HG02884 (cell line): ENCODE measurements at regions not wholly inside any gene's neighbourhood (a gene's known extent, or its start where the extent isn't known, plus 50 kb on each side); places are given as distances from the start of the nearest gene placed in this dataset.

Experiments
- ATAC-seq: cut with Tn5 transposase; IDR thresholded peaks from one replicate; pipeline ENCODE4 v1.9.1; 2021; ENCODE audit warnings: mild to moderate bottlenecking, moderate library complexity; ENCODE audit not compliant: unreplicated experiment

DNA sequence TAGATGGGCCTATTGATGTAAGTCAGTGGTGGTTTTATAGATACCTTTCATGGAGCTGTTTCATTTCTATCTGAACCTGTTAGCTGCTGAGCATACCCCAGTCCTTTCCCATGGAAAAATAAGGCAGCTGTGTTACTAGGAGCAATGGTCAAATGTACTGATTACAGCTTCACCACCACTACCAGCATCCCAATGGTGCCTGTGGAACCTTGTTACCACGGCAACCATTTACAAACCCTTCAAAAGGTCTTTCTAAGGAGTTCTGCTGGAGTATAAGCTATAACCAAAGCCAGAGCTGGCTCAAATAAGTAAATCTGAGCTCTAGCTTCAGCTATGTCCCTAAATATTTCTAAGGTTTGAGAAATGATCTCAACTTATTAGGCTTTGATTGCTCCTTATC, 133.4 kb upstream of the ACP3 start:
- no peak for ATAC-seq

DNA sequence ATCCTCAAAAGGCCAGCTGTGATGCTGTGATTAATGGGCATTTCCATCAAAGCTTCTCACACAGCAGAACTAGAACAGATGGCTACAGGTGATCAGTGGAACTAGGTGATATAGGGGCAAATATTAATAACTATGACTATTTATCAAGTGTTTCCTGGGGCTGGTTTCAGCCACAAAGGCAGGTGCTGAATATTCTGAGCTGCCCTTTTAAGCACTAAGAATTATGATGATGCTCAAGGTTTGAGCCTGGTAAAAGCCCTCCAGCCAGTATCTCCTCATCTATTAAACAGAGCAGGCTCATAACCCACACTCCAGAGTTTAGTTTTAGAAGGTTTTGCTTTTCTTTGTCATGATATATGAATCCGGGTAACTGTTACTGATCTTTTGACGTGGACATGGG, 129.5 kb upstream of the ACP3 start:
- ATAC-seq, result no peak

- no peak for ATAC-seq
Measured at GRCh38 chr3:132189601-132190000, 127.6 kb upstream of the ACP3 start.

DNA sequence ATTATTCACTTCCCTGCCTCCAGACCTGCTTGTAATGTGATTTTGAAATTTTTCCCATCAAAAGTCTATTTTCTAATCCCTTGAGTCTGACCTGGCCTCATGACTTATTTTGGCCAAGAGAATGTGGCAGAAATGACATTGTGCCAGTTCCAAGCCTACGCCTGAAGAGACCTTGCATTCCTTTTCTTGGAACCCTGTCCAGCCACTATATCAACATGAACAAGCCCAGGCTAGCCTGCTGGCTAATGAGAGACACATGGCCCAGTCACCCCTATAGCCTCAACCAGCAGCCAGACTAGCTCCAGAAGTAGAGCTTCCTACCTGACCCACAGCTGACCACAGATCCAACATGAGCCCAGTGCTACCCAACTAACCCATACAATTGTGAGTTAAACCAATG, 121.1 kb upstream of the ACP3 start:
- no peak for ATAC-seq

- no peak for ATAC-seq
Measured at GRCh38 chr3:132198516-132198915, 118.7 kb upstream of the ACP3 start.

DNA sequence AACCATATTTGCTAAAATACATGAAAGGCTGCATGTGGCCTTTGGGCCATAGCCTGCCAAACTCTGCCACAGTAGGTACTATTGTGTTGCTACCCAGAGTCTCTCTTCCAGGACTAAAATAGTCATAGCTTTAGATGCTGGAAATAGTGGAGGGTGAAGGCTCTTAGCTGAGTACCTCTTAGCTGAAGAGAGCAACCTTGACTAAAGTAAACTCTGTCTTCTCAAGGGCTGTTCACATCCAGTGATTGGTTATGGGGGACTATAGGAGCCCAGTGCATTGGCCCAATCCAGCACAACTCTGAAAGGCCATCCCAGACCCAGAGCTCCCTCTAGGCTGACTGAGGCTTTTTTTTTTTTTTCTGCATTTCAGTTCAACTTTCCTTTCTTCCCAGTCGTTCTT, 117.8 kb upstream of the ACP3 start:
- ATAC-seq, result no peak

DNA sequence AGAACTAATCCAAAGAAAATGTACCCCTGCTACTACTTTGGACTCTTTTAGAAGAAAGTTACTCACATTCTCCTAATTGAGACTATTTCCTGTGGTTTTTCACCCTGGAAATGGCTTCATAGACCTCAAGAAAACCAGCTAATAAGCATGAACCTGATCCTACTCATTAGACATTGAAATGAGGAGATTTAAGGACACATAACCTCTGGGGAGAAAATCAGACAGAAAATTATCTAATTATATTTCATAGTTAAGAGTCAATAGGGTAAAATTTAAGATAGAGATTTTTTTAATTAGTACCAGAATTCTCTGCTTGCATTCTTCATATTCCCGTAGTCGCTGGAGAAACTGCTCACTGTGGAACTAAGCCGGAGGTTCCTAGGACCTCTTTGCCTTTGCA, 114.6 kb upstream of the ACP3 start:
- no peak for ATAC-seq

GRCh38 chr3:132203889-132204596, 113.2 kb upstream of the ACP3 start:
- no peak for ATAC-seq

DNA sequence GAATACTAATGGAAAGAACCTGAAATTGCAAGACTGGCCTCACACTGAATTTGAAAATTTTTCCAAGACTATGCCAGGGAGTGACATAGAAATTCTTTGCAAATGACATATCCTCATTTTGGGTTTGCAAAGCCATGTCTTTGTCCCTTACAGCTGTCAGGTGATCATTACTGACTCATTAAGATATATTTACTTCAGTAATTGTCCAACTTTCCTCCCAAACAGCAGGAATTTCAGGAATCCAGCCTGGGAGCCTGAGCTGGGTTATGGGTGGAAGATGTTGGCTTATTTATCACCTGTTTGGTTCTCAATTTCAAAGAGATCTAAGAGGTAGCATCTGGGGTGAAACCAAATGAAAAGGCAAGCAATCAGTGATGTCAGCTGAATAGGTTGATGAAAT, 111.6 kb upstream of the ACP3 start:
- ATAC-seq, result no peak

DNA sequence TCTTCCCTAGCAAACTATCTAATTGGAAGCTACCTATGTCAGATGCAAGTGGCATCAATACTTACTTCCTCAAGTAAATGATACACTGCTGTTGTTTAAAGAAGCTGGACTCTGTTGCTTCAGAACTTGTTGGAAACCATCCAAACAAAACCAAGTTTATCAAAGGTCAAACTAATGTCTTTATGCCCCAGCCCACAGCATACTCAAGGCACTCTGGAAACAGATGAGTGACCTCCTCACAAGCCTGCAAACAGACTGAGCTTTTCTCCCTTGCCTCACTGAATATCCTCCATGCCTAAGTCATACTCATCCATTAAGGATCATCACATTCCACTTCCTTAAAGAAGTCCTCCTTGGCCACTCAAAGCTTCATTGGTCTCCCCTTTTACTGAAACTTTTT, 107.4 kb upstream of the ACP3 start:
- ATAC-seq, result no peak

DNA sequence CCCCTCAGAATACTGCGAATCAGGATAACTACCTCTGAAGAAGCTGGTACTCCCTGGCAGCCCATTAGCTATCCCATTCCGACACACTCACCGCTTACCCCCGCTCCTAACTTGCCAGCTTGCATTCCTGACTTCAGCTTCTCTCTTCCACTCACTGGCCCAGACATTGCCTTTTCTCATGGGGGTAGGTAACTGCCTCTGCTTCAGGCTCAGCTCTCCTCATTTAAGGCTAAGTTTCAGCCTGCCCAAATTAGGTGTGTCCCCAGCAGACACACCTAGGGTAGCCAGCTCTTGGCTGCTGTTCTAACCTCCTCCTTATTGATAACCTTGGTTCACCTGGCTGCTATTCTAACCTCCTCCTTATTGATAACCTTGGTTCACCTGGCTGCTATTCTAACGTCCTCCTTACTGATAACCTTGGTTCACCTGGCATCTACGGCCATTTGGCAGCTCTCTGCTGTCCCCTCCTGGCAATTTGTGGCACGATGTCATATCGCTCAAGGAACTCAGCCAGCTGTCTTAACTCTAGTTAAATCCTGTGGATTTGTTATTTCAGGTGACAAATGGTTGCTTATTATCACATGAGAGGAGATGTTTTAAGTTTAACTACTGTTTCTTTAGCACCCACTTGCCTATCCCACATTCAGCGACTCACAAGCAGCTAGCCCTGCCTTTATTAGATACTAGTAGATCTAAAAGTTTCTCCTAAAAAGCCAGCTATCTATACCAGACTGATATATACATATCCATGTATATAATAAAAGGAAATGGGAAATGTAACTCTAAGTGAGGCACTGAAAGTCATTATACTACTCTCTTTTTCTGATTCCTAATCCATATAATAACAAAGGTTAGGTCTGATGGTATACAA, 106.5 kb upstream of the ACP3 start:
- no peak for ATAC-seq

DNA sequence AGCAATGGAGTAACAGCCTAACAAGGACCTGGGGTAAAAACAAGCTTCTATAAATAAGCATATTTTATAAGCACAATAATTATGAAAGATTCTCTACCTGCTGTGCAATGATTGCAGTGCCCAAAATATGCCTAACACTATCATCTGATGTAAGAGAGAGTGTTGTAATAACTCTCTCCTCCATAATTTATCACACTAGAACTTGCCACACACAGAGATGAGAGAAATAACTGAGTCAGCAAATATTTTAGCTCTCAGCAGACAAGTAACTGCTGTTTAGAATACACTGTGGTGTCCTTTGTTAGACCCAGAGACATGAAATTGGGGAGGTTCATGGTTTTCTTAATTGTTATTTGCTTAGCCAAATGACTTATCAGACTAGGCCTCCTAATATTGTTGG, 105.3 kb upstream of the ACP3 start:
- ATAC-seq, result no peak

- ATAC-seq, result no peak
Measured at GRCh38 chr3:132218817-132219755, 98.1 kb upstream of the ACP3 start.

DNA sequence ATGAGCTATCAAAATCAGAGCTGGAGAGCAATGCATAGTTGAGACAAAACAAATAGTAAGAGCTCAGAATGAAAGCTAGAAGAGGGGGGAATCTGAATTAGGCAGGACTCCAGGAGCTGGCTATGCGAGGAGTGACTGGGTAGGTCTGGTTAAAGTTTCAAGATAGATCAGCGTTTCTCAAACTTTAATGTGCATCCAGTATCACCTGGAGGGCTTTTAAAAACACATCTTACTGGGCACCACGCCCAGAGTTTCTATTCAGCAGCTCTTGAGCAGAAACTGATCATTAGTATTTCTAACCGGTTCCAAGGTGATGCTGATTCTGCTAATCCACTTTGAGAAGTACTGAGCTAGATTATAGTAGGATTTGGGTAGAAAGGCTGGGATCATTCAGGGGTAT, 96.2 kb upstream of the ACP3 start:
- no peak for ATAC-seq

DNA sequence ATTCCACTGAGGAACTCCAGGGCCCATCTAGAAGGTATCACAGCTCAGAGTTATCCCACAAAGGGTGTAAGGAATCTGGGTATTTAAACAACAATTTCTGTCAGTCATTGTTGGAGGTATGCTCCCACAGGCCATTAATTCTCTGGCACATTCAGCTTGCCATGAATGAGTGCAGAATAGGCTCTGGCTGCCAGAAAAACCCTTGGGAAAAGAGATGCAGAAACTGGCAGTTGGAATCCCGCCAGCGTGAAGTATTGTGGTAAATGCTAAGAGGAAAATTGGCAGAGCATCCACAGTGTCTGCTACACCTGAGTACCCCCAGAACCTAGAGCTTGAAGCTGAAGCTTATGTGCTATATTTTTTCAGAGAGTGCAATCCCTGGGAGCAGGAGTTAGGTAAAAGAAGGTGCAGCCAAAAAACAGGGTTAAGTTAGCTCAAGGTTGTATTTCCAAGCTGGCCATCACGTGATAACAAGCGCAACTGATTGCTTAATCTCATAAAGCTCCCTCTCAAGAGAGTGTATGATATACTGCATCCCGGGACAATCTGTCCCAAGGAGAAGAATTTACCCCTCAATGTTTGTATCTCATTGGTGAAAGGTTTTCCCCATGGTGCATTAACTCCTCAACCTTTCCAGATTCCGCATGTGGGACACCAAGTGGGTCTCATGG, 94.2 kb upstream of the ACP3 start:
- ATAC-seq, result no peak

- no peak for ATAC-seq
Measured at GRCh38 chr3:132225664-132226063, 91.5 kb upstream of the ACP3 start.

- ATAC-seq, result no peak
Measured at GRCh38 chr3:132228923-132229322, 88.3 kb upstream of the ACP3 start.

DNA sequence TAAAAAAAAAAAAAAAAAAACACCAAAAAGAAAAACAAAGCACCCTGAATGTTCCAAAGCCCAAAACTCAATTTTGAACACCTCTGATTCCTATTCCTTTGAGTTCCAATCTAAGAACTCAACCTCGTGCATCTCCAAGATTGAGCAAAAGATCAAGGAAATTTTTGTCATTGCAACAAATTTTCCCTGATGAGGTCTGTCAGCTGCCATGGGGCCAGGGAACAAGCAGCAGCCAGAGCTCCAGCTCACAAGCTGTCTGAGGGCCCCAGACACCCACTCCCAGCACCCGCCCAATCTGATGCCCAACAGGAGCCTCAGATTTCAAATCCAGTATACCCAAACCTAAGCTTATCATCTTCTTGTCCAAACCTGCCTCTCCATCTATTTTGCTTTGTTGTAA, 87.6 kb upstream of the ACP3 start:
- no peak for ATAC-seq

DNA sequence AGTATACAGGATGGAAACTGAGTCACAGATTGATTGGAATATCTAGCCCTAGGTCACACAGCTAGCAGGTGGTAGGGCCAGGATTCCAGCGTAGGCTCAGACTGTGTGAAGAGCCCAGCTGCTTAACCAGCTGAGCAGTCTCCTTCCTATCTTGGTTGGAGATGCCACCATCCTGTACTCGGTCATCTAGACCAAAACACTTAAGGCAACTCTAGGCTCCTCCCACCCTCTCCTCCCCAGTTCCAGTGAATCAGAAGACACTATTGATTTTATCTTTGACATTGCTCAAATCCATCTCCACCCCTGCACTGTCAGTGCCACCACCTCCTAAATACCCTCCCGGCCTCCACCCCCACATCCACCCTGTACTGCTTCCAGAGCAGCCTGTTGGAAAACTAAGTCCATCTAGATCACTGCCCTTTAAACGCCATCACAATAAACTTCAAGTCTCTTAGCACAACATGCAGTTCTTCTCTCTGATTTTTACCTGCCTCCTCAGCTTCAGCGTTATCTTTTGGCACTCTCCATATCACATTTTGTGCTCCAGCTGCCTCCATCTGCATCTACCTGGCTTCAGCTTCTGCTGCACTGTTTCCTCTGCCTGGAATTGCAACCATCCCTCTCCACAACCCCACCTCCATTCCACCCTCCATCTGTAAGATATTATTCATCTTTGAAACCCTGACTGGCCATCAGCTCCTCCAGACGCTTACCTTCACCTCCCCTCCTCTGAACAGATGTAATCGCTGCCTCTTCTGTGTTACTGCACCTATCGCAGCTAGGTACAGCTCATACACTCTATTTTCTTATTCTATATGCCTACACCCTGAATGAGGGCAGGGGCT, 86.8 kb upstream of the ACP3 start:
- no peak for ATAC-seq

DNA sequence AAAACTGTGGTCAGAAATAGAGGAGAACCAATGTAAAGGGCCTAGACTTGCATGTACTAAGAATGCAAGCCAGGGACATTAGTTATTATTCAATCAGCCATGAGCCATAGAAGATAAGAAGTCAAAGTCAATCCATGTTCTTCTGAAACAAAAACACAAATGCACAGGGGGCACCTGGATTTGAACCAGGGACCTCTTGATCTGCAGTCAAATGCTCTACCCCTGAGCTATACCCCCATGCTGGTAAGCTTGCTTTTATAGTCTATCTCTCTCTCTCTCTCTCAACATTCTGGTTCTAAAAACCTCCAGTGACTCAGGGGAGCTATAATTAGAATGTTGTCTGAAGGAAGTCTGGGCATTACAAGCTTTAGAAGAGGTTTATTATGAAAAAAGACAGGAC, 85.6 kb upstream of the ACP3 start:
- ATAC-seq, result no peak
